NCI-H1417 (cell line): ENCODE measurements at regions not wholly inside any gene's neighbourhood (a gene's known extent, or its start where the extent isn't known, plus 50 kb on each side); places are given as distances from the start of the nearest gene placed in this dataset.
"Not testable (repeated sequence)": the region's sequence is repeated elsewhere in the genome, so short reads cannot be mapped to it uniquely, and the experiment has no call there.

Experiments used
- DNase-seq, 3 experiments: peaks; one replicate each; lab custom pipeline; 2025; lab: John Stamatoyannopoulos, UW

GRCh38 chr6:27591699-27592480, 119.0 kb upstream of the ZNF184 start:
- DNase-seq: peak in 1 of 3 experiments; percentile 27

- not testable (repeated sequence) for DNase-seq
Measured at GRCh38 chr6:27585316-27585715, 112.4 kb upstream of the ZNF184 start.

GRCh38 chr6:27584326-27584725, 111.4 kb upstream of the ZNF184 start:
- no peak for DNase-seq

GRCh38 chr6:27582928-27583725, 110.2 kb upstream of the ZNF184 start:
- DNase-seq: peak in 2 of 3 experiments; percentile 36 to 42

GRCh38 chr6:27579973-27580372, 107.1 kb upstream of the ZNF184 start:
- no peak for DNase-seq

- no peak for DNase-seq
Measured at GRCh38 chr6:27577922-27578321, 105.0 kb upstream of the ZNF184 start.

- no peak for DNase-seq
Measured at GRCh38 chr6:27575594-27576361, 102.9 kb upstream of the ZNF184 start.

- DNase-seq: no peak
Measured at GRCh38 chr6:27568226-27568897, 95.5 kb upstream of the ZNF184 start.

GRCh38 chr6:27565839-27566779, 93.2 kb upstream of the ZNF184 start:
- DNase-seq: peak in 1 of 3 experiments; percentile 1

- DNase-seq: no peak
Measured at GRCh38 chr6:27562027-27562410, 89.1 kb upstream of the ZNF184 start.

- no peak for DNase-seq
Measured at GRCh38 chr6:27558028-27558724, 85.3 kb upstream of the ZNF184 start.

- no peak for DNase-seq
Measured at GRCh38 chr6:27556406-27556805, 83.5 kb upstream of the ZNF184 start.

GRCh38 chr6:27553123-27553904, 80.4 kb upstream of the ZNF184 start:
- DNase-seq: peak in 2 of 3 experiments; percentile 12 to 35

GRCh38 chr6:27551607-27552006, 78.7 kb upstream of the ZNF184 start:
- DNase-seq: no peak

- DNase-seq: no peak
Measured at GRCh38 chr6:27550692-27551091, 77.8 kb upstream of the ZNF184 start.

GRCh38 chr6:27549241-27549598, 76.3 kb upstream of the ZNF184 start:
- not testable (repeated sequence) for DNase-seq

- peak; percentile 12 to 50 (median 12) for DNase-seq
Measured at GRCh38 chr6:27547157-27548075, 74.5 kb upstream of the ZNF184 start.

- no peak for DNase-seq
Measured at GRCh38 chr6:27546522-27546921, 73.6 kb upstream of the ZNF184 start.
